ENCODE measurements at regions not wholly inside any gene's neighbourhood (a gene's known extent, or its start where the extent isn't known, plus 50 kb on each side); places are given as distances from the start of the nearest gene placed in this dataset.

GRCh38 chr4:126209147-126209546 is 894.4 kb downstream of the FAT4 start:
- no peak for DNase-seq (ENCODE audit: low read depth, low spot score)
- no peaks in the 10 kb centered on the region for H3K27me3 Mint-ChIP-seq (ENCODE audit: low read depth)

DNA sequence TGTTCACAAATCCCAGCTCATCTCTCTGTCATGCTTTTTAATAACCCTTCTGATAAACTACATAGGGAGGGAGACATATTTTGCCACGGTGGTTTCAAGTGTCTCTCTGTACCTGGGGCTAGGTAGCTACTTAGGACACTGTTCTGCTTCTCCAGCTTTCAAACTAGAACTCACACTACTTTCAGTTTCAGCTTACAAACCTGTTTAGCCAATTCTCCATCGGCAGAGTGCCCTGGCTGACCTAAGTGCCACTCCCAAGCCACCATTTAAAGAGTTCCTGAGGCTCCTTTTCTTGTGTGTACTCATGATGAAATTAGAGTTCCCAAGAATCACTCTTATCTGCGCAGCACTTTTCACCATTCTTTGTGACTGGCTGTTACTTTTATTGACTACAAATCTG is 899.2 kb downstream of the FAT4 start:
- TF ChIP-seq CTCF (conservative IDR thresholded peaks at IDR 0.05): no peak
- no peaks in the 10 kb centered on the region for H3K9me3 Mint-ChIP-seq

More at GRCh38 chr4:126209147-126209546, 894.4 kb downstream of the FAT4 start:
- Mint-ChIP-seq H3K36me3 (ENCODE audit: low read depth) (no peaks in the 10 kb centered on the region), H3K9me3 (peaks cover 7% of the 10 kb centered on the region), H3K4me3 (no peak overlapping the region), H3K4me1 (no peaks in the 10 kb centered on the region), H3K27ac (ENCODE audit: unreplicated experiment) (no peak overlapping the region)
- TF ChIP-seq CTCF (conservative IDR thresholded peaks at IDR 0.05): no peak

DNA sequence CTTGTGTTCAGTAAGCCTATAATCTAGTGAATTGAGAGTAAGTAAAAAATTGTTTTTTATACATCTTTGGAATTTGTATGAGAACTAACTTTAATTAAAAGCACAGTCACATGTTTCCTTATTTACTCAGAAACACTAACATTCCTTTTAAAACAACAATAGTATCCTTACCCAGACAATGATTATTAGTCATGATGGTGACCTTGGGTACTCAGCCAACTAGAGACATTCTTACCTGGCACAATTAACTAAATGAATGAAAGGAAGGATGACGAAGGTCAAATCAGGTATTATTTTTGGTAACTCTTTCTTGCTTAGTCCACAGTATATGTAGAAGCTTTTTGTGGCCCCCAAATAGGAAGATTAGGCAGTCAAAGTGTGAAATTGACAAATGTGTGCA is 901.0 kb downstream of the FAT4 start:
- H3K36me3 Mint-ChIP-seq (ENCODE audit: low read depth): no peaks in the 10 kb centered on the region
- no peaks in the 10 kb centered on the region for H3K9me3 Mint-ChIP-seq
- peaks cover 6% of the 10 kb centered on the region for H3K4me1 Mint-ChIP-seq
- DNase-seq (ENCODE audit: low read depth, low spot score): no peak
- no peak overlapping the region for H3K4me3 Mint-ChIP-seq
- H3K27ac Mint-ChIP-seq (ENCODE audit: unreplicated experiment): no peak overlapping the region
- no peaks in the 10 kb centered on the region for H3K27me3 Mint-ChIP-seq (ENCODE audit: low read depth)
- TF ChIP-seq CTCF (conservative IDR thresholded peaks at IDR 0.05): no peak

More for the DNA sequence above, 899.2 kb downstream of the FAT4 start:
- H3K27me3 Mint-ChIP-seq (ENCODE audit: low read depth): no peaks in the 10 kb centered on the region
- no peak for DNase-seq (ENCODE audit: low read depth, low spot score)
- no peak overlapping the region for H3K4me3 Mint-ChIP-seq
- no peak overlapping the region for H3K27ac Mint-ChIP-seq (ENCODE audit: unreplicated experiment)
- no peaks in the 10 kb centered on the region for H3K36me3 Mint-ChIP-seq (ENCODE audit: low read depth)
- H3K4me1 Mint-ChIP-seq: peaks cover 6% of the 10 kb centered on the region

- no peak for TF ChIP-seq CTCF (conservative IDR thresholded peaks at IDR 0.05)
- DNase-seq (ENCODE audit: low read depth, low spot score): no peak
- no peak overlapping the region for H3K4me3 Mint-ChIP-seq
- no peaks in the 10 kb centered on the region for H3K36me3 Mint-ChIP-seq (ENCODE audit: low read depth)
- H3K27ac Mint-ChIP-seq (ENCODE audit: unreplicated experiment): no peak overlapping the region
- no peaks in the 10 kb centered on the region for H3K27me3 Mint-ChIP-seq (ENCODE audit: low read depth)
- H3K4me1 Mint-ChIP-seq: peaks cover 6% of the 10 kb centered on the region
- H3K9me3 Mint-ChIP-seq: no peaks in the 10 kb centered on the region
Measured at GRCh38 chr4:126216611-126217010, 901.9 kb downstream of the FAT4 start.

GRCh38 chr4:126221282-126221681 is 906.5 kb downstream of the FAT4 start:
- H3K27ac Mint-ChIP-seq (ENCODE audit: unreplicated experiment): no peak overlapping the region
- peaks cover 3% of the 10 kb centered on the region for H3K9me3 Mint-ChIP-seq
- no peak for TF ChIP-seq CTCF (conservative IDR thresholded peaks at IDR 0.05)
- no peak for DNase-seq (ENCODE audit: low read depth, low spot score)
- H3K4me3 Mint-ChIP-seq: no peak overlapping the region
- H3K36me3 Mint-ChIP-seq (ENCODE audit: low read depth): no peaks in the 10 kb centered on the region
- H3K27me3 Mint-ChIP-seq (ENCODE audit: low read depth): no peaks in the 10 kb centered on the region
- peaks cover 6% of the 10 kb centered on the region for H3K4me1 Mint-ChIP-seq

All from neural crest cell (in vitro differentiated cells).